GM13977 (cell line): ENCODE measurements at regions not wholly inside any gene's neighbourhood (a gene's known extent, or its start where the extent isn't known, plus 50 kb on each side); places are given as distances from the start of the nearest gene placed in this dataset.

ENCODE experiments used
- DNase-seq: peaks from one replicate; pipeline ENCODE4 v3.0.0; 2012; ENCODE audit warnings: low spot score
- CTCF ChIP-seq: IDR thresholded peaks from 2 replicates; pipeline ENCODE4 v1.5.1; 2012; ENCODE audit warnings: mild to moderate bottlenecking, control low read depth; ENCODE audit not compliant: insufficient read depth; ENCODE audit errors: extremely low read depth, missing control alignments
- in situ Hi-C: fragments of 300-500 bp; cut with MboI; formaldehyde crosslinking; loops from one replicate; pipeline ENCODE4 v1.12.0; 2022; ENCODE audit warnings: low sequenced_read_pairs, low pct_unique_long_range_greater_than_20kb, mixed read lengths, inconsistent platforms; ENCODE audit not compliant: unreplicated experiment

- in situ Hi-C loops: no loop called here
- DNase-seq: peak; percentile 30
- TF ChIP-seq CTCF: peak; percentile 47
Observed at GRCh38 chr6:95364016-95364604, 213.2 kb upstream of the MANEA start.

GRCh38 chr6:95365454-95365853, 211.9 kb upstream of the MANEA start:
- in situ Hi-C loops: no loop called here
- no peak for DNase-seq
- TF ChIP-seq CTCF: no peak

GRCh38 chr6:95366414-95366813, 210.9 kb upstream of the MANEA start:
- in situ Hi-C loops: no loop called here
- TF ChIP-seq CTCF: no peak
- DNase-seq: no peak

- DNase-seq: no peak
- in situ Hi-C loops: no loop called here
- TF ChIP-seq CTCF: no peak
Observed at GRCh38 chr6:95383878-95384277, 193.5 kb upstream of the MANEA start.

GRCh38 chr6:95384988-95385387, 192.3 kb upstream of the MANEA start:
- DNase-seq: no peak
- TF ChIP-seq CTCF: no peak
- in situ Hi-C loops: no loop called here

GRCh38 chr6:95387845-95388244, 189.5 kb upstream of the MANEA start:
- TF ChIP-seq CTCF: no peak
- in situ Hi-C loops: no loop called here
- DNase-seq: no peak

- DNase-seq: no peak
- in situ Hi-C loops: no loop called here
- no peak for TF ChIP-seq CTCF
Observed at GRCh38 chr6:95404777-95405176, 172.6 kb upstream of the MANEA start.
